T-helper 17 cell (primary cell): ENCODE measurements at regions not wholly inside any gene's neighbourhood (a gene's known extent, or its start where the extent isn't known, plus 50 kb on each side); places are given as distances from the start of the nearest gene placed in this dataset.

Experiments used
- ATAC-seq: fragments of 150-1000 bp; cut with Tn5 transposase; 2 replicates; pipeline ENCODE4 v1.10.0; 2021; ENCODE audit warnings: mild to moderate bottlenecking, moderate library complexity
- DNase-seq, 3 donors: peaks; one replicate each; pipeline versions ENCODE4 v3.0.0 to v3.0.0-alpha.2; 2020 to 2021
- H3K9me3 ChIP-seq: one replicate; pipeline ENCODE4 v1.7.0; 2013; ENCODE audit warnings: low read length, mild to moderate bottlenecking; ENCODE audit not compliant: control insufficient read depth, poor library complexity, severe bottlenecking
- H3K27ac Mint-ChIP-seq: one replicate; pipeline ENCODE4 v1.8.0; 2022; ENCODE audit warnings: mild to moderate bottlenecking, moderate library complexity, mixed read lengths
- H3K27me3 Mint-ChIP-seq: one replicate; pipeline ENCODE4 v1.8.0; 2022; ENCODE audit warnings: mixed read lengths
- H3K36me3 Mint-ChIP-seq: one replicate; pipeline ENCODE4 v1.8.0; 2022; ENCODE audit warnings: low read depth, mixed read lengths
- H3K4me1 Mint-ChIP-seq: one replicate; pipeline ENCODE4 v1.8.0; 2022; ENCODE audit warnings: mild to moderate bottlenecking, mixed read lengths
- H3K4me3 Mint-ChIP-seq: one replicate; pipeline ENCODE4 v1.8.0; 2022; ENCODE audit warnings: mild to moderate bottlenecking, moderate library complexity, mixed read lengths

- H3K4me3 Mint-ChIP-seq, result no peak overlapping the region
- ATAC-seq (no peak), DNase-seq (no peak)
- H3K4me1 Mint-ChIP-seq, result no peaks in the 10 kb centered on the region
- H3K36me3 Mint-ChIP-seq, result no peaks in the 10 kb centered on the region
- no peaks in the 10 kb centered on the region for H3K27me3 Mint-ChIP-seq
- H3K9me3 ChIP-seq, result no peaks in the 10 kb centered on the region
- H3K27ac Mint-ChIP-seq, result no peak overlapping the region
These were observed 304.7 kb upstream of the TMTC1 start for GRCh38 chr12:30088259-30088995.

GRCh38 chr12:30082381-30082780 lies 298.6 kb upstream of the TMTC1 start:
- Mint-ChIP-seq H3K4me3 (no peak overlapping the region), H3K36me3 (no peaks in the 10 kb centered on the region), H3K27me3 (no peaks in the 10 kb centered on the region), H3K4me1 (no peaks in the 10 kb centered on the region), H3K27ac (no peak overlapping the region)
- DNase-seq (no peak), ATAC-seq (no peak)
- no peaks in the 10 kb centered on the region for H3K9me3 ChIP-seq

- H3K4me3 Mint-ChIP-seq, result no peak overlapping the region
- no peaks in the 10 kb centered on the region for H3K4me1 Mint-ChIP-seq
- ATAC-seq (no peak), DNase-seq (no peak)
- no peaks in the 10 kb centered on the region for H3K27me3 Mint-ChIP-seq
- no peaks in the 10 kb centered on the region for H3K9me3 ChIP-seq
- H3K27ac Mint-ChIP-seq, result no peak overlapping the region
- H3K36me3 Mint-ChIP-seq, result no peaks in the 10 kb centered on the region
These were observed 291.2 kb upstream of the TMTC1 start for GRCh38 chr12:30074916-30075315.

DNA sequence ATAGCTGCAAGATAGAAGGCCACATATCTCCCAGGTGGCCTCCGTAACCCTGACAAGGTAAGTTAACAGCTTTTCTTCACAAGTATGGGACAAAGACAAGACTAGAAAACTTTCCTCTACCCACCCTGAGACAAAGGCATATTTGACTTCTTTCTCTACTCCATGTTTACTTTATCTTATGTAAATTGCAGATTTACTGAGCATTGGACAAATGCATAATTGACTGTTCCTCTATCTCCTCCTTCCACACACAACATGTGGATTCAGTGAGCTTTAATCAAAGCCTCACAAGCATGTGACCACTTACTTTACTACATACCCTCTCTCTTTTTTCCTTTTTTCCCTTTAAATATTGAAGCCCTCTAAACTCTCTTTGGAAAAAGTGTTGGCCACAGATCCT lies 289.1 kb upstream of the TMTC1 start:
- ATAC-seq, result no peak
- Mint-ChIP-seq H3K36me3 (no peaks in the 10 kb centered on the region), H3K27me3 (no peaks in the 10 kb centered on the region), H3K27ac (no peak overlapping the region), H3K4me1 (no peaks in the 10 kb centered on the region), H3K4me3 (no peak overlapping the region)
- H3K9me3 ChIP-seq, result no peaks in the 10 kb centered on the region
- DNase-seq, result no peak

DNA sequence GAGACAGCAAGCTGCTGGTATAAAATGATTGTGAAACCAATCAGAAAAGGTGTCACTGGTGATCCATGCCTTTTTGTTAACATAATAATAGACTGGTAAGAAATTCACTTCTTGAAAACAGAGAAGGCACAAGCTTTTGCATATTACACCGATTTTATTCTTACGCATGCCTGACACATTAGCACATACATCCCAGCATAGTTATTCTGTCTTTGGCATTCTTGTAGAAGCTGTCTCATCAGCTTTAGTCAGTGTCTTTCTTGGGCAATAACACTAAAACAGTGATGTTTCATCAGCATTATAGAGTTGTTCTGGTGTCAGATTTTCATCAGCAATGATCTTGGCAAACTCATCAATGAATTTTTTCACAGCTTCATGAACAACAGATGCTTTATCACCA lies 283.4 kb upstream of the TMTC1 start:
- H3K9me3 ChIP-seq, result no peaks in the 10 kb centered on the region
- no peak overlapping the region for H3K4me3 Mint-ChIP-seq
- no peaks in the 10 kb centered on the region for H3K4me1 Mint-ChIP-seq
- no peaks in the 10 kb centered on the region for H3K36me3 Mint-ChIP-seq
- no peaks in the 10 kb centered on the region for H3K27me3 Mint-ChIP-seq
- DNase-seq (no peak), ATAC-seq (no peak)
- no peak overlapping the region for H3K27ac Mint-ChIP-seq

DNA sequence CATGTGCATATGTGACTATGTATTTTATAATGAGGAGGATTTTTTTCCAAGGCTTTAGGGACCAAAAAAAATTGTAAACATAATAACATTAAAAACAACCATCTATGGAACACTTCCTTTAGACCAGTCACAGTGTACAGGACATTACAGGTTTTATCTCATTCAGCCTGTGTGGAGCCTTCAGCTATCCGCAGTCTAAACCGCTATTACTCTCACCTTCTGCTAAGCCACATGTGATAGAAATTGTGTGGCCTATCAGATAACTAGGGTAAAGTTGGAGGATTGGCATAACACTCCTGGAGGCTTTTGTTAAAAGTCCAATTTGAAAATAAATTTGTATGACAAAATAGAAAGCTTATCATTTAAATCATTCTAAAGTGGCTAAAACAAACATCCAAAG lies 281.2 kb upstream of the TMTC1 start:
- no peak for DNase-seq

DNA sequence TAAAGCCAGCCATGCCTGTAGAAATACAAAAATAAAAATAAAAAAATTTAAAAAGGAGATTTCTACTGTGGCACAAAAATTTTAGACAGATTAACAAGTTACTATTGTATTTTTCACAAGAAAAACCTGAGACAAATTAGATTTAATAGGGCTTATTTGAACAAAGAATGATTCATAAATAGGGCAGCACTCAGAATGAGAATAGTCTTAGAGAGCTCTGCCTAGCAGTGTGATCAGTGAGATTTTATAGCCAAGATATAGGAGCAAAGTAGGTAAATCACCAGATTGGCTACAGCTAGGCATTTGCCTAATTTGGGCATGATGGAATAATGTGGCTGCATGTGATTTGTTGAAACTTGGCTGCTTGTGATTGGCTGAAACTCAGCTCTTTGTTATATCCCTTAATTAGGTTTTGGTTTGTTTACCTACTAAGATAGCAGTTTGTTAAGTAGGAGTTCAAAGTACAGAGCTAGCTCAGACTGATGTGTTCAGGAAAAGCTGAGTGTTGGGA lies 279.7 kb upstream of the TMTC1 start:
- H3K9me3 ChIP-seq, result no peaks in the 10 kb centered on the region
- Mint-ChIP-seq H3K4me1 (no peaks in the 10 kb centered on the region), H3K27ac (no peak overlapping the region), H3K4me3 (no peak overlapping the region), H3K36me3 (no peaks in the 10 kb centered on the region), H3K27me3 (no peaks in the 10 kb centered on the region)
- no peak for ATAC-seq
- DNase-seq, result no peak

More for the DNA sequence above, 281.2 kb upstream of the TMTC1 start:
- no peaks in the 10 kb centered on the region for H3K4me1 Mint-ChIP-seq
- H3K4me3 Mint-ChIP-seq, result no peak overlapping the region
- no peak for ATAC-seq
- H3K36me3 Mint-ChIP-seq, result no peaks in the 10 kb centered on the region
- H3K9me3 ChIP-seq, result no peaks in the 10 kb centered on the region
- no peak overlapping the region for H3K27ac Mint-ChIP-seq
- H3K27me3 Mint-ChIP-seq, result no peaks in the 10 kb centered on the region

GRCh38 chr12:30048371-30048770 lies 264.6 kb upstream of the TMTC1 start:
- ATAC-seq, result no peak
- no peaks in the 10 kb centered on the region for H3K9me3 ChIP-seq
- Mint-ChIP-seq H3K4me1 (no peaks in the 10 kb centered on the region), H3K27me3 (no peaks in the 10 kb centered on the region), H3K27ac (no peak overlapping the region), H3K36me3 (no peaks in the 10 kb centered on the region), H3K4me3 (no peak overlapping the region)
- DNase-seq, result no peak

DNA sequence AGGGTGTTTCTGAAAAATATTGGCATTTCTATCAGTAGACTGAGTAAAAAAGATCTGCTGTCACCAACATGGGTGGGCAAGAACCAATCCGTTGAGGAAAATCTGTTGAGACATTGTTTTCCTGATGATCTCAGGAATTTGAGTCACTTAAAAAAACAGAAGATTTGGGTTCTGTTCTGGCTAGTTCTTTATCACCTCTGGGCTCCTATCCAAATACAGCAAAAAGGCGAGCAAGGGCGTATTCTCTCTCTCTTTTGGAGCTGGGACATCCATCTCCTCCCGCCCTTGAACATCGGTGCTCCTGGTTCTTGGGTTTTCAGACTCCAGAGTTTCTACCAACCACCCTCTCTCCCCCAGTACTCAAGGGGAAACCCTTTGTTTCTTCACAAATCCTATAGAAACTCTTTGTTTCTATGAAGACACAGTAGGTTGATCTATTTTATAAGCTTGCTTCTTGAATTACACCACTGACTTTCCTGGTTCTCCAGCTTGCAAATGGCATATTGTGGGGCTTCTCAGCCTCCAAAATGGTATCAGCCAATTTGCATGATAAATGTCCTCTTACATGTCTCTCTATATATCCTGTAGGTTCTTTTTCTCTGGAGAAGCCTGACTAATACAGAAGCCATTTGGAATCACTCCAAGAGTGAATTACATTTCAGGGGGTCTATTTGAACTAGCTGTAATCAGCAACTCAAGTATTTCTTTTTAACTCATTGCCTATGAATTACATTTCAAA lies 263.9 kb upstream of the TMTC1 start:
- H3K4me3 Mint-ChIP-seq, result no peak overlapping the region

DNA sequence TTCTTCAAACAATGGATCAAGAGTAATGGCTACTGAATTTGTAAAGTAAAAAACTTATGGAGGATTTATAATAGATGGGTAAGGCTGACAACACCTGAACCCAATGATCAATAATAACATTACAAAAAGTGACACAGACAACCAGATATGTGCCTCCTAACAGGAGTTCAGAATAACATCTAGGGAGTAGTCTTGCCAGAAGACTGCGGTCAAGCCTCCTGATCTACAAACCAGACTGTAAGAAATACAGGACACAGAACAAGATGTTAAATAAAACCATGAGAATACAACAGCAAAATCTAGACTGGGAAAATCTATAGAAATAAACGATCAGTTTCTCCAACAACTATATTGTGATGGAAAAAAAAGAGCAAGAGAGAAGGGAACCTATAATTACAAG lies 262.6 kb upstream of the TMTC1 start:
- H3K9me3 ChIP-seq, result no peaks in the 10 kb centered on the region
- no peaks in the 10 kb centered on the region for H3K4me1 Mint-ChIP-seq
- DNase-seq (no peak), ATAC-seq (no peak)
- H3K36me3 Mint-ChIP-seq, result no peaks in the 10 kb centered on the region
- no peaks in the 10 kb centered on the region for H3K27me3 Mint-ChIP-seq
- no peak overlapping the region for H3K27ac Mint-ChIP-seq
- H3K4me3 Mint-ChIP-seq, result no peak overlapping the region

More for the DNA sequence above, 263.9 kb upstream of the TMTC1 start:
- H3K9me3 ChIP-seq, result no peaks in the 10 kb centered on the region
- Mint-ChIP-seq H3K4me1 (no peaks in the 10 kb centered on the region), H3K36me3 (no peaks in the 10 kb centered on the region), H3K27ac (no peak overlapping the region), H3K27me3 (no peaks in the 10 kb centered on the region)
- DNase-seq (no peak), ATAC-seq (no peak)

- DNase-seq (no peak), ATAC-seq (no peak)
- Mint-ChIP-seq H3K4me3 (no peak overlapping the region), H3K27me3 (no peaks in the 10 kb centered on the region), H3K27ac (no peak overlapping the region), H3K36me3 (no peaks in the 10 kb centered on the region), H3K4me1 (no peaks in the 10 kb centered on the region)
- no peaks in the 10 kb centered on the region for H3K9me3 ChIP-seq
These were observed 261.4 kb upstream of the TMTC1 start for GRCh38 chr12:30045171-30045570.

DNA sequence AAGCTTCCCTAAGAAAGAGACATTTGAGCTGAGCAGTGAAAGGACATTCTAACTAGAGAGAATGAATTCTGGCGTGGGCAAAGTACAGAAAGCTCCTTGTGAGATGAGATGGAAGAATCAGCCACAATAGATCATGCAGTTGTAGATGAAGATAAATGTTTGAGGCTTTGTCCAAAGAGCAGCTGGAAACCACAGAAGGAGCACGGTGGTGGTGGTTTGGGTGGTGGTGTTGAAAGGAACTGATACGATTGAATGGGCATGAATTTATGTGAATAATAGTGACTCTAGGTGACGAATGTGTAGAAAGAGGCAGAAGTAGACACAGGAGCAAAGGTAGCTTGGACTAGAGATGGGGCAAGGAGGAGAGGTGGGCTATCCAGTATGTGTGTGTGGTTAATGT lies 260.5 kb upstream of the TMTC1 start:
- no peak overlapping the region for H3K27ac Mint-ChIP-seq
- DNase-seq, result no peak
- H3K27me3 Mint-ChIP-seq, result no peaks in the 10 kb centered on the region
- no peaks in the 10 kb centered on the region for H3K4me1 Mint-ChIP-seq
- no peaks in the 10 kb centered on the region for H3K36me3 Mint-ChIP-seq
- no peak overlapping the region for H3K4me3 Mint-ChIP-seq
- no peak for ATAC-seq
- H3K9me3 ChIP-seq, result no peaks in the 10 kb centered on the region

DNA sequence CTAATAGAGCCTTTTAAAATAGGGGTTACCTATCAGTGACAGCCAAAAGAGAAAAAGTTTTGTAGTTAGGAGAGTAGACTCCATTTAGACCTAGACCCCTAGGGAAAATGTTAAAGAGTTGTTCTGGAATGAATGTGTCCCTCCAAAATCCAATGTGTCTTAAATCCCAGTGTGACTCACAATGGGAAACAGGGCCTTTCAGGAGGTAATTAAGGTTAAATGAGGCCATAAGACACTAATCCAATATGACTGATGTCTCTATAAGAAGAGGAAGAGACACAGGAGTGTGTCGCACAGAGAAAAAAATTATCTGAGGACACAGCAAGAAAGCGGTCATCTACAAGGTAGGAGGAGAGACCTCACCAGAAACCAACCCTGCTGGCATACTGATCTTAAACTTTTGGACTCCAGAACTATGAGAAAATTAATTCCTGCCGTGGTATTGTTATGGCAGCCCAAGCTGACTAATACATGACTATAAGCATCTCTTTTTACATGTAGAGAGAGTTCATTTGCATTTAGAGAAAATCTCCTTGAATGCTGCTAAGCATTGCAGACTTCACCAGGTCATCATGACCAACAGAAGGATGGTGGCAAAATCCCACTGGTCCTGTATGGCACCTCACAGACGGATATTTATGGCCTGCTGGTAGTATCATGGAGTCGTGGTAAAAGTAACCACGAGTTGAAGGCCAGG lies 259.6 kb upstream of the TMTC1 start:
- Mint-ChIP-seq H3K4me3 (no peak overlapping the region), H3K27ac (no peak overlapping the region), H3K4me1 (no peaks in the 10 kb centered on the region), H3K36me3 (no peaks in the 10 kb centered on the region), H3K27me3 (no peaks in the 10 kb centered on the region)
- no peak for DNase-seq
- no peaks in the 10 kb centered on the region for H3K9me3 ChIP-seq
- ATAC-seq, result no peak
